ENCODE measurements at regions not wholly inside any gene's neighbourhood (a gene's known extent, or its start where the extent isn't known, plus 50 kb on each side); places are given as distances from the start of the nearest gene placed in this dataset.

GRCh38 chr4:18878561-18878960, 857.0 kb upstream of the LCORL start:
- TF ChIP-seq CTCF (IDR thresholded peaks at IDR 0.05) (no peak), POLR2A (IDR thresholded peaks at IDR 0.05) (no peak)
